Cardiac muscle cell (in vitro differentiated cells and primary cell): ENCODE measurements at regions not wholly inside any gene's neighbourhood (a gene's known extent, or its start where the extent isn't known, plus 50 kb on each side); places are given as distances from the start of the nearest gene placed in this dataset.
A peak's percentile ranks its signal among the peaks of the same experiment; 100 is the strongest.
"Not testable (repeated sequence)": the region's sequence is repeated elsewhere in the genome, so short reads cannot be mapped to it uniquely, and the experiment has no call there.

ENCODE experiments used
- DNase-seq, 2 donors: peaks; one replicate each; pipeline versions ENCODE4 v3.0.0 to v3.0.0-alpha.2; 2010 to 2017; ENCODE audit warnings: low read depth in 1 of 2, low spot score in 1 of 2
- H3K27ac ChIP-seq: fragments of 200-600 bp; sonication (generic); 2 replicates; pipeline ENCODE4 v1.5.1; 2016
- H3K27me3 ChIP-seq: fragments of 200-600 bp; sonication (generic); 2 replicates; pipeline ENCODE4 v1.6.0; 2016; ENCODE audit warnings: control low read depth
- H3K36me3 ChIP-seq: fragments of 200-600 bp; sonication (generic); 2 replicates; pipeline ENCODE4 v1.5.1; 2016; ENCODE audit warnings: control low read depth
- H3K4me1 ChIP-seq: fragments of 200-600 bp; sonication (generic); 2 replicates; pipeline ENCODE4 v1.8.1; 2017; ENCODE audit warnings: low read depth, mild to moderate bottlenecking, mixed run types
- H3K4me3 ChIP-seq: fragments of 200-600 bp; sonication (generic); 2 replicates; pipeline ENCODE4 v1.5.1; 2016; ENCODE audit warnings: mild to moderate bottlenecking
- H3K9me3 ChIP-seq: fragments of 200-600 bp; sonication (generic); 2 replicates; pipeline ENCODE4 v1.5.1; 2017; ENCODE audit warnings: low read depth, mild to moderate bottlenecking, control low read depth
- CTCF ChIP-seq: IDR thresholded peaks from 2 replicates; pipeline ENCODE4 v1.5.1; 2012; ENCODE audit warnings: low read depth, mild to moderate bottlenecking, low read length

GRCh38 chr5:92328584-92329259 lies 945.6 kb upstream of the ARRDC3 start:
- peaks cover 14% of the 10 kb centered on the region for H3K4me1 ChIP-seq
- DNase-seq, result no peak

GRCh38 chr5:92320446-92320845 lies 937.3 kb upstream of the ARRDC3 start:
- TF ChIP-seq CTCF, result no peak

More at GRCh38 chr5:92328584-92329259, 945.6 kb upstream of the ARRDC3 start:
- no peak overlapping the region for H3K4me3 ChIP-seq
- no peaks in the 10 kb centered on the region for H3K36me3 ChIP-seq
- no peaks in the 10 kb centered on the region for H3K9me3 ChIP-seq
- TF ChIP-seq CTCF, result no peak
- no peak overlapping the region for H3K27ac ChIP-seq
- H3K27me3 ChIP-seq, result no peaks in the 10 kb centered on the region

GRCh38 chr5:92313385-92313784 lies 930.3 kb upstream of the ARRDC3 start:
- Histone ChIP-seq H3K36me3 (no peaks in the 10 kb centered on the region), H3K9me3 (no peaks in the 10 kb centered on the region), H3K27ac (no peak overlapping the region), H3K27me3 (no peaks in the 10 kb centered on the region), H3K4me3 (no peak overlapping the region), H3K4me1 (peaks cover 5% of the 10 kb centered on the region)
- TF ChIP-seq CTCF, result no peak
- peak in 1 of 2 donors; percentile 11 for DNase-seq

More at GRCh38 chr5:92320446-92320845, 937.3 kb upstream of the ARRDC3 start:
- H3K27ac ChIP-seq, result no peak overlapping the region
- H3K27me3 ChIP-seq, result no peaks in the 10 kb centered on the region
- no peaks in the 10 kb centered on the region for H3K4me1 ChIP-seq
- H3K4me3 ChIP-seq, result no peak overlapping the region
- no peak for DNase-seq
- no peaks in the 10 kb centered on the region for H3K9me3 ChIP-seq
- no peaks in the 10 kb centered on the region for H3K36me3 ChIP-seq

- peaks cover 5% of the 10 kb centered on the region for H3K4me1 ChIP-seq
- H3K27me3 ChIP-seq, result no peaks in the 10 kb centered on the region
- peak; percentile 48 to 64 for DNase-seq
- no peaks in the 10 kb centered on the region for H3K36me3 ChIP-seq
- no peak overlapping the region for H3K4me3 ChIP-seq
- H3K9me3 ChIP-seq, result no peaks in the 10 kb centered on the region
- H3K27ac ChIP-seq, result no peak overlapping the region
- TF ChIP-seq CTCF, result peak; percentile 37
Measured at GRCh38 chr5:92309336-92309991, 926.3 kb upstream of the ARRDC3 start.

- Histone ChIP-seq H3K9me3 (no peaks in the 10 kb centered on the region), H3K4me3 (no peak overlapping the region), H3K4me1 (peaks cover 4% of the 10 kb centered on the region), H3K27me3 (no peaks in the 10 kb centered on the region), H3K36me3 (no peaks in the 10 kb centered on the region), H3K27ac (no peak overlapping the region)
- no peak for DNase-seq
- TF ChIP-seq CTCF, result no peak
Measured at GRCh38 chr5:92308679-92309078, 925.6 kb upstream of the ARRDC3 start.

- not testable (repeated sequence) for H3K4me3 ChIP-seq, H3K27ac ChIP-seq, H3K36me3 ChIP-seq, H3K4me1 ChIP-seq, H3K27me3 ChIP-seq, H3K9me3 ChIP-seq, DNase-seq
Measured at GRCh38 chr5:92302356-92302755, 919.2 kb upstream of the ARRDC3 start.
